Astrocyte (in vitro differentiated cells and primary cell): ENCODE measurements at regions not wholly inside any gene's neighbourhood (a gene's known extent, or its start where the extent isn't known, plus 50 kb on each side); places are given as distances from the start of the nearest gene placed in this dataset.

Source experiments
- DNase-seq: peaks from one replicate; pipeline ENCODE4 v3.0.0-alpha.2; 2010; ENCODE audit warnings: low read depth
- FAIRE-seq: peaks from 2 replicates; lab custom pipeline; 2011; peaks lifted over from hg19 to GRCh38; lab: Jason Lieb, UNC
- H2AFZ ChIP-seq: 2 replicates; pipeline ENCODE4 v1.6.0; 2012; ENCODE audit warnings: low read depth, low read length, inconsistent platforms
- H3K27ac ChIP-seq: 2 replicates; pipeline ENCODE4 v1.5.1; 2011; ENCODE audit warnings: low read depth, low read length, inconsistent platforms
- H3K27me3 ChIP-seq: 2 replicates; pipeline ENCODE4 v1.6.0; 2011; ENCODE audit warnings: low read length, inconsistent platforms; ENCODE audit not compliant: insufficient read depth
- H3K36me3 ChIP-seq: 2 replicates; pipeline ENCODE4 v1.5.1; 2011; ENCODE audit warnings: low read length, inconsistent platforms; ENCODE audit not compliant: insufficient read depth
- H3K4me1 ChIP-seq: 2 replicates; pipeline ENCODE4 v1.5.1; 2011; ENCODE audit warnings: low read length, inconsistent platforms; ENCODE audit not compliant: insufficient read depth
- H3K4me2 ChIP-seq: 2 replicates; pipeline ENCODE4 v1.6.0; 2012; ENCODE audit warnings: low read length, inconsistent platforms
- H3K4me3 ChIP-seq: 2 replicates; pipeline ENCODE4 v1.5.1; 2011; ENCODE audit warnings: low read depth, mild to moderate bottlenecking, low read length, inconsistent platforms; ENCODE audit not compliant: insufficient read depth
- H3K79me2 ChIP-seq: 2 replicates; pipeline ENCODE4 v1.6.0; 2012; ENCODE audit warnings: mild to moderate bottlenecking, low read length, inconsistent platforms; ENCODE audit not compliant: insufficient read depth
- H3K9ac ChIP-seq: 2 replicates; pipeline ENCODE4 v1.6.0; 2012; ENCODE audit warnings: mild to moderate bottlenecking, low read length, inconsistent platforms
- H3K9me3 ChIP-seq: 2 replicates; pipeline ENCODE4 v1.5.1; 2012; ENCODE audit warnings: low read depth, mild to moderate bottlenecking, low read length, inconsistent platforms; ENCODE audit not compliant: insufficient read depth
- H4K20me1 ChIP-seq: 2 replicates; pipeline ENCODE4 v1.6.0; 2012; ENCODE audit warnings: low read length, inconsistent platforms; ENCODE audit not compliant: insufficient read depth
- H3K27ac Mint-ChIP-seq: one replicate; pipeline ENCODE4 v1.8.0; 2021; ENCODE audit warnings: mild to moderate bottlenecking, mixed read lengths; ENCODE audit not compliant: unreplicated experiment
- H3K27me3 Mint-ChIP-seq: one replicate; pipeline ENCODE4 v1.8.0; 2021; ENCODE audit warnings: low read depth, mixed read lengths; ENCODE audit not compliant: unreplicated experiment
- H3K36me3 Mint-ChIP-seq: one replicate; pipeline ENCODE4 v1.8.0; 2021; ENCODE audit warnings: low read depth, mixed read lengths; ENCODE audit not compliant: unreplicated experiment
- H3K4me1 Mint-ChIP-seq: one replicate; pipeline ENCODE4 v1.8.0; 2021; ENCODE audit warnings: low read depth, mixed read lengths; ENCODE audit not compliant: unreplicated experiment
- H3K4me3 Mint-ChIP-seq: one replicate; pipeline ENCODE4 v1.8.0; 2021; ENCODE audit warnings: mild to moderate bottlenecking, moderate library complexity, mixed read lengths; ENCODE audit not compliant: unreplicated experiment
- H3K9me3 Mint-ChIP-seq: one replicate; pipeline ENCODE4 v1.8.0; 2021; ENCODE audit warnings: mild to moderate bottlenecking, mixed read lengths; ENCODE audit not compliant: unreplicated experiment
- CTCF ChIP-seq: IDR thresholded peaks from 2 replicates; pipeline ENCODE4 v1.5.1; 2011; ENCODE audit warnings: low read depth, mild to moderate bottlenecking, inconsistent platforms, low read length, moderate library complexity; ENCODE audit not compliant: insufficient read depth
- EZH2 ChIP-seq: IDR thresholded peaks from 2 replicates; pipeline ENCODE4 v1.6.1; 2012; ENCODE audit warnings: mild to moderate bottlenecking, low read length, inconsistent platforms; ENCODE audit not compliant: insufficient read depth

GRCh38 chr9:89943309-89943708 lies 338.5 kb downstream of the GADD45G start:
- peaks cover 36% of the 10 kb centered on the region for H3K4me1 Mint-ChIP-seq
- H3K27ac Mint-ChIP-seq, result no peak overlapping the region
- Histone ChIP-seq H3K4me1 (peaks cover 18% of the 10 kb centered on the region), H3K79me2 (no peaks in the 10 kb centered on the region), H3K36me3 (no peaks in the 10 kb centered on the region), H2AFZ (no peak overlapping the region), H3K9me3 (no peaks in the 10 kb centered on the region), H3K9ac (no peak overlapping the region), H3K27ac (no peak overlapping the region), H3K4me2 (no peak overlapping the region), H3K4me3 (no peak overlapping the region), H3K27me3 (no peaks in the 10 kb centered on the region), H4K20me1 (no peaks in the 10 kb centered on the region)
- no peaks in the 10 kb centered on the region for H3K36me3 Mint-ChIP-seq
- no peak for TF ChIP-seq CTCF
- no peak for TF ChIP-seq EZH2
- peaks cover 28% of the 10 kb centered on the region for H3K27me3 Mint-ChIP-seq
- DNase-seq, result no peak
- H3K4me3 Mint-ChIP-seq, result no peak overlapping the region
- FAIRE-seq, result no peak
- no peaks in the 10 kb centered on the region for H3K9me3 Mint-ChIP-seq

GRCh38 chr9:89943728-89944127 lies 338.9 kb downstream of the GADD45G start:
- TF ChIP-seq EZH2 (no peak), CTCF (no peak)
- Histone ChIP-seq H3K4me3 (no peak overlapping the region), H3K4me1 (peaks cover 18% of the 10 kb centered on the region), H4K20me1 (no peaks in the 10 kb centered on the region), H3K36me3 (no peaks in the 10 kb centered on the region), H2AFZ (no peak overlapping the region), H3K4me2 (no peak overlapping the region), H3K9ac (no peak overlapping the region), H3K9me3 (no peaks in the 10 kb centered on the region), H3K27me3 (no peaks in the 10 kb centered on the region), H3K79me2 (no peaks in the 10 kb centered on the region), H3K27ac (no peak overlapping the region)
- no peak overlapping the region for H3K27ac Mint-ChIP-seq
- peaks cover 36% of the 10 kb centered on the region for H3K4me1 Mint-ChIP-seq
- FAIRE-seq, result no peak
- no peak overlapping the region for H3K4me3 Mint-ChIP-seq
- H3K27me3 Mint-ChIP-seq, result peaks cover 28% of the 10 kb centered on the region
- no peak for DNase-seq
- H3K36me3 Mint-ChIP-seq, result no peaks in the 10 kb centered on the region
- no peaks in the 10 kb centered on the region for H3K9me3 Mint-ChIP-seq

GRCh38 chr9:89945133-89945532 lies 340.3 kb downstream of the GADD45G start:
- H3K9me3 ChIP-seq, result no peaks in the 10 kb centered on the region
- peaks cover 25% of the 10 kb centered on the region for H3K4me1 Mint-ChIP-seq
- no peaks in the 10 kb centered on the region for H4K20me1 ChIP-seq
- no peaks in the 10 kb centered on the region for H3K36me3 Mint-ChIP-seq
- no peaks in the 10 kb centered on the region for H3K36me3 ChIP-seq
- H3K4me3 Mint-ChIP-seq, result no peak overlapping the region
- no peak overlapping the region for H3K9ac ChIP-seq
- no peak overlapping the region for H3K4me2 ChIP-seq
- peaks cover 18% of the 10 kb centered on the region for H3K4me1 ChIP-seq
- no peak overlapping the region for H3K27ac Mint-ChIP-seq
- H3K27me3 Mint-ChIP-seq, result peaks cover 31% of the 10 kb centered on the region
- DNase-seq (no peak), FAIRE-seq (no peak)
- no peaks in the 10 kb centered on the region for H3K27me3 ChIP-seq
- H3K4me3 ChIP-seq, result no peak overlapping the region
- no peak overlapping the region for H3K27ac ChIP-seq
- H2AFZ ChIP-seq, result no peak overlapping the region
- H3K79me2 ChIP-seq, result no peaks in the 10 kb centered on the region
- TF ChIP-seq CTCF (no peak), EZH2 (no peak)
- H3K9me3 Mint-ChIP-seq, result peaks cover 2% of the 10 kb centered on the region
